ENCODE measurements at regions not wholly inside any gene's neighbourhood (a gene's known extent, or its start where the extent isn't known, plus 50 kb on each side); places are given as distances from the start of the nearest gene placed in this dataset.
"Not testable (repeated sequence)": the region's sequence is repeated elsewhere in the genome, so short reads cannot be mapped to it uniquely, and the experiment has no call there.

DNA sequence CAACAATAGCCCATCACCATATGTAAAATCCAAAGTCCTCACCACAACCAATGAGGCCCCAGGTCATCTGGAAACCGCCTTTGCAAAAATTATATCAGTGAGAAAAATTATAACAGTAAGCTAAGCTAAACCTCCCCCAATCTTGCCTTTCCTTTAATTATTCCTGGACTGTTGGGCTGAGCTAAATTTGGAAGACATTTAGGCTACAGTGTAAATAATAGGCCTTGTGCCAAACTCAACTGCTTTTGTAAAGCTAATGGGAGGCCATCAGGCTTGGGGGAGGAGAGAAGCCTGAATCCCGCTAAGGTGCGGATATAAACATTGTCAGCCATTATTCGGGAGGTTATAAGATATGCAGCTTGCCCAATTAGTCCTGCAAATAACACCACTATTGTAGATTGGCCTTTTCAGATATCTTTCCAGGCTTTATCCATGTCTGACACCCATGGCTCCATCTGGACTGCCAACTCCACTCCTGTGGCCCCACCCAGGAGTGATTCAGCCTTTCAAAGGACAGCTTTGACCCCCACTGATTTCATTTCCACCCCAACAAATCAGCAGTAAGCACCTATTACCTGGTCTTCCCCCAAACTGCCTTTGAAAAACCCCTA is 53.0 kb upstream of the CA12 start:
- no peak for DNase-seq (ENCODE audit: low read depth, low spot score)

DNA sequence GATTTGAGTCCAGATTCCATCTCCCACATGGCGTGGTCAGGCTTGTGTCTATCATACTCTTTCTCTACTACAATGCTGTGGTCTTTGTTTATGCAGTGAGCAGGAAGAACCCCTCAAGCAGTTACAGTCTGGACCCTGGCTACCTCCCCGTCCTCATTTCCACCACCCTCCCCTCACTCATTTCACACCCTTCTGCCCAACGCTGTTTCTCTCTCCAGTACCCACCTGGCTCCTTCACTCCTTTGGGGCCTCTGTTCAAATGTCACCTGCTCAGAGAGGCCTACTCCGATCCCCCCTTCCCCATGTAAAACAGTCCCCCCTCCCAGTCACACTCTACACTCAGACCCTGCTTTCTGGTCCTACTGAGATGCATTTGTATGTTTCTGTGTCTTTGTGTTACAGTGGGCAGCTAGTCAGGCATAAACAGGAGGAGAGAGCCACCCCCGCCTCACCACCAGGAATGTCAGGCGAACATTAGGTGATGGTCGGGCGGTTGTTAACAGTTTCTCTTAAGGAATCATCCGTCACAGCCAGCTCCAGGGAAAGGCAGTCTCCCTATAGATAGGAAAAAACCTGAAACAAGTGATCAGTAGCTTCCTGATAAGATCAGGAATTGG is 53.7 kb upstream of the CA12 start:
- DNase-seq (ENCODE audit: low read depth, low spot score), result no peak

DNA sequence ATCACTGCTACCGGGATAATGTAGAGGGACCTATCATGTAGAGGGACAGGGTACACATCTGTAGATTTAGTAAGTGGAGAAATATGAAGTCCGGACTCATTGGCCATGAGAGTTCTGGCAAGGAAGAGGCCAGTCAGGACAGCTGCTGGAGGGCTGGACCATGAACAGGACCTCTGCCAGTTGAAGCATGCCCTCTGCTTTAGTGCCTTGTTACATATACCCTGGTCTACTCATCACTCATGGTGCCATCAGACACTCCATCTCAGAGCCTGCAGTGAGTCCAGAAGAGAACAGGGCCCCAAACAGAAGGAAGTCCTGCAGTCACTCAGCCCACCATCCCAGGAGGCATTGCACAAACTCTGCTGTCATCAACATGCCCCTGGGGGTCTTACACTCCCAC is 54.7 kb upstream of the CA12 start:
- DNase-seq (ENCODE audit: low read depth, low spot score), result no peak

DNA sequence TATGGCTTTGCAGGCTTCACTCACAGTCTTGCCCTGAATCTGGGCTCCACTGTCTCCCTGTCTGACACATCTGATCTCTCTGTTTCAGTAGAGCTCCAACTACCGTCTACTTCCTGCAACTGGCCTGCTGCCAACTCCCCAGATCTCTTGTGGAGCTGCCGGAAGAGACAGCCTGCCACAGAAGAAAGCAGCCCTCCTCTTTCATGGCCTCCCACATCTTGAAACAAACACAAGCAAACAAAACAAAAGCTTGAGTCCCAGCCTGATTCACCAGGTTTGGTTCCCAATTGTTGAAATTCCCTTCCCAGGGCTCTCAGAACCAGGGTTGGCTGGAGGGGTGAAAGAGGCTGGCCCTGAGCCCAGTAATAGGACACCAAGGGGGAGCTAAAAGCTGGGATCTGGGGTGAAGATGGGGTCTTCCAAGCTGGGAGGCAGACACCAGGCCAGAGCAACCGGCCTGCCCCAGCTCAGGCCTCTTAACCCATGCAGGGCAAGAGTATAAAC is 55.3 kb upstream of the CA12 start:
- DNase-seq (ENCODE audit: low read depth, low spot score), result peak; percentile 41

DNA sequence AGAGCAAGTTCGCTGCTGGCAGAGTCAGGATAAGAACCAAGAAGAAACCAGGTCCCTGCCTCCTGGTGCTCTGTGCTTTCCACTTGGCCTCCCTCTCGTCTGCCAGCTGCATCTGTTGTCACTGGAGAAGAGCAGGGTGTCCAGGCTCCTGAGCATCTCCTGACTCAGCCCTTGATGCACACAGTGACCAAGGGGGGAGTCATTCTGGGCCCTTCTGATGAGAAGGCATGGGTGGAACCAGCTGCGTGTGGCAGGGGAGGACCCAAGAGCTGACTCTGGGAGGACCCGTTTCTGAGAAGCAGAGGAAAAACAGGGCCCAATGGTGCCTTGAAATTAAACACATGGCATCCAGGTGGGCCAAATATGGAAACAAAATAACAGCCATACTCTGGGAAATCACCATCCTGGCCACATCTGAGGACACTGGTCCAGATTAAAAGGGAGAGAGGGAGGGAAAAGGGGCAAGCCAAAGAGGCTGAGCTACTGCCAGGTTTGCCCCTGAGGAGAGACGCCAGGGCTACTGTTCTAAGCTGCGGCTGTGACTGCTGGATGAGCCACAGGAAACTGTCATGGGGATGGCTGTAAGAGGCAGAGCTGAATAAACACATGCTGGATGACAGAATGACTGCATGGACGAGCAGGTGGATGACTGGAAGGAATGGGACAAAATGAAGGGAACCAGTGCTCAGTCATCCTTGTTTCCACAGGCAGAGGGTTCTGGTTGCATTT is 58.1 kb upstream of the CA12 start:
- no peak for DNase-seq (ENCODE audit: low read depth, low spot score)

DNA sequence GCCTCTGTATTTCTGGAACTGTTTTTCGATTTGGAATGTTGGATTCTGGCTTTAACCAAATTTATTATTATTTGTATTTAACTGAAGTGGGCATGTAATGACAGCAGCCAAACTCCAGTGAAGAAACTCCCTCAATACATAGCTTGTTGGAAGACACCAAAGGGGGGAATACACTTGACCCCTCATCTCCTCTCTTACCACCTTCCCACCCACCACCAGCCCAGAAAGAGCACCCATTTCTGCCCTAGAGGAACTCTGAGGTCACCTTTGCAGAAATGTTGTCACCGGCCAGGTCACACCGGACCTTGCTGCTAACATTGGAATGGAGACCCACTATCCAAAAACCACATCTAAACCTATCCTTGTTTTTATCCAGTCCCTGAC is 58.6 kb upstream of the CA12 start:
- DNase-seq (ENCODE audit: low read depth, low spot score), result no peak

DNA sequence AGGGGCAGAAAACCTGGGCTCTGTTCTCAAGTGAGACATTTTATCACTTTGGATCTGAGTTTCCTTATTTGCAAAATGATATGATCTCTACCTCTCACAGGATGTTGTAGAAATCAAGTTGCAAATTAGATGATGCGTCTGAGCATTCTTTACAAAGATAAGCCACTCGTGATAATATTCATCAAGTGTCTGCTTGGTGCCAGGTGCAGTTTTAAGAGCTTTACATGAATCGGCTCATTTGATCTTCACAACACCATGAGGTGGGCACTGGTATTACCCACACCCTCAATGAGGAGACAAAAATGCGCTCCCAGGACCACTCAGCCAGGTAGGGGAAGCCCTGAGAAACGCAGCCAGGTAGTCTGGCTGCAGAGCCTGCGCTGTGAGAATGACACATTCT is 59.1 kb upstream of the CA12 start:
- no peak for DNase-seq (ENCODE audit: low read depth, low spot score)

DNA sequence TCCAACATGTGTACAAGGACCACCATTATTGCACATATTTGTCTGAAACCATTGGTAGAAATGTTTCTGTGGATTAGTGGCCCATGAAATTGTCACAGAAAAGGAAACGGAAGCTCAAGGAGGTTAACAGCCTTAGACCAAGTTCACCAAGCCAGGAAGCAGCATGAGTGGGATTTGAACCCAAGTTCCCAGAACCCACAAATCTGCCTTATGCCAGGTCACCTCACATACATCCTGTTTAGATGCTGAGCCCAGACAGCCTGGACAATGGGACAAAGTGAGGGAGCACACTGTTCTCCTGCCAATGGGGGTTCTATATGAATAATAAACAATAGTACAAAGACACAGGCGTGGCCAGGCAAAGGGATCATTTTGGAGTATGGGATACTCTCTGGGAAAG is 59.6 kb upstream of the CA12 start:
- DNase-seq (ENCODE audit: low read depth, low spot score), result no peak

DNA sequence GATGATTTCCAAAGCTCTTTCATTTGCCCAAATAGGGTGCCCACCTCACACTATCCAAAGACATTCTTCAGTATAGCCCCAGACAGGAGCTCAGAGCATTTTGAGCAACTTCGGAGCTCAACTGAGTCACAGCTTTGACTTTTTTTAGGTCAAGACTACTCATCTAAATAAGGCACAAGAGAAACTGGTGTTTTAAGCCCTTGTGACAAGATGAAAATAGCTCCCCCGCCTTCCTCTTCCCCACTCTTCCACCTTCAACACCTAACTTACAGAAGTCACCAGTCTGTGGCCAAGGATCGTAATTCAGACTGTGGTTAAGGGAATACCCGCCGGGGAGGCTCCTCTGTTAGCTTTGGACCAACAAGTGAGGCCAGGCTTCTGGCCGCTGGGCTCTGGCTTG is 60.4 kb upstream of the CA12 start:
- DNase-seq (ENCODE audit: low read depth, low spot score), result no peak

DNA sequence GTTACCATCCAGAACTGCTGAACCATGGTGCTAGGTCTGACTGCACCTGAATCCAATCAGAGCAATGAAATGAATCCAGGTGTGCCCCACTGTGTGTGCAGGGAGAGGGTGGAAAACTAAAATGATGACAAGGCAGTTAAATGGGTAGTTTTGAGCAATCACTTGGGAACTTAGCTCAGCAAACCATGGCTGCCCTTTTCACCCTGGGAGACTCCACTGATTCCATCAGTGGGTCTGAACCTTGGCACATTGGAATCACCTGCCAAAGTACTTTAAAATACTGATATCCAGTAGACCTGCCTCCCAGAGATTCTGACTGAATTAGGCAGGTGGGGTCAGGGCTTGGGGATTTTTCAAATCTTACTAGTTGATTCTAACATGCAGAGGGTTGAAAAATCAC is 59.8 kb upstream of the USP3 start:
- no peak for DNase-seq (ENCODE audit: low read depth, low spot score)

DNA sequence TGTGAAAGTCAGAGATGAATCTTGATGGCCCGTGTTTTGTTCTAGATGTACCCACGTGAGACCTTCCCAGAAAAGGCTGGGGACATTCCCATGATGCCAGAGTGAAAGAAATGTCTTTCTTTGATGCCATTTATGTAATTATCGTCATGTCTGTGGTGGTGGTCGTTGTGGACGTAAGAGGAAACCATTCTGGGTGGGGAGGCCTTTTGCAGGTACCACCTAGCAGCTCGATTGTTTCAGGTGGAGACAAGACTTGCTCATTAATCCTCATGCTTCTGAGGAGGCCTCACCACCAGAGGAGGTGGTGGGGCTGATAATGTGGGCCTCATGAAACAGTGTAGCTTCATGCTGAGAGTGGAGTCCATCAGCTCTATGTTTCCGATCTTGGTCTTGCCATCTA is 58.1 kb upstream of the USP3 start:
- no peak for DNase-seq (ENCODE audit: low read depth, low spot score)

DNA sequence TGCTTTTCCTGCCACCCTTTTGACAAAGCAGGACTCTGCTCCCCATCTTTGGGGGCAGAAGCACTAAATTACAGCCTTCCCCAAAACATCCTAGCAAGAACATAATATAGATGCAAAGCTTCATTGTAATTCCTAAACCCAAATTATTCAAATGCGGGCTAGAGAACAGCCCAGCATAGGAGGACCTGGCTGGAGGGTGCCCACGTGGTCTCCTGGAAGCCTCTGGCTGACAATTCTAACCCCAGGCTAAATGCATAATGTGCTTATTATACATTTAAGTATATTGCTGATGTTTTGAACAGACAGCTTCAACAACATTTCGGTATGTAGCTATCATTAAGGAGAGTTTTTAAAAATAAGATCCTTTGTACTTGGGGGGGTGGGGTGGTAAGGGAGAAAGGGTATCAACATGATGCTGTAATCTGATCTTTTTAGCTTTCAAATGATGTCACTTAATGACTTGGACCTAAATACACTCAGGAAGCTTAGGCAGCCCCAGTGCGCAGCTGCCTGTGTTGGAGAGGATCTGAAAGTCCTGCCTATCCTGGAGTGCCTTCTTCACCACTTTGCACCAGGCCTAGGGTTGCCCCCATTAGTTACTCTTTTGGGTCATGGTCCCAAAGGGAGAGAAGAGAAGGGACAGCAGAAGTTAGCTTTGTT is 57.2 kb upstream of the USP3 start:
- DNase-seq (ENCODE audit: low read depth, low spot score), result no peak

DNA sequence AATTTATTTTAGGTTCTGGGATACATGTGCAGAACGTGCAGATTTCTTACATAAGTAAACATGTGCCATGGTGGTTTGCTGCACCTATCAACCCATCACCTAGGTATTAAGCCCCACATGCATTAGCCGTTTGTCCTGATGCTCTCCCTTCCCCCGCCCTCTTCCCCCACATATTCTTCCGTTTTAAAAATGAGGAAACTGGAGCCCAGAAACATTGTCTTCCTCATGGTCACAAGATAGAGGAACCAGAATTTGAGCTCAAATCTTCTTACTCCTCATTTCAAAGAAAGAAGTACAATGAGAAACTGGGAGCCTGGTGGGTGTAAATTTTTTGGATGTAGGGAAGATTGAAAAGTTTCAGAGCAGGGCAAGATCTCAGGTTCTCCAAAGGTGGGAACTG is 56.1 kb upstream of the USP3 start:
- DNase-seq (ENCODE audit: low read depth, low spot score), result no peak

DNA sequence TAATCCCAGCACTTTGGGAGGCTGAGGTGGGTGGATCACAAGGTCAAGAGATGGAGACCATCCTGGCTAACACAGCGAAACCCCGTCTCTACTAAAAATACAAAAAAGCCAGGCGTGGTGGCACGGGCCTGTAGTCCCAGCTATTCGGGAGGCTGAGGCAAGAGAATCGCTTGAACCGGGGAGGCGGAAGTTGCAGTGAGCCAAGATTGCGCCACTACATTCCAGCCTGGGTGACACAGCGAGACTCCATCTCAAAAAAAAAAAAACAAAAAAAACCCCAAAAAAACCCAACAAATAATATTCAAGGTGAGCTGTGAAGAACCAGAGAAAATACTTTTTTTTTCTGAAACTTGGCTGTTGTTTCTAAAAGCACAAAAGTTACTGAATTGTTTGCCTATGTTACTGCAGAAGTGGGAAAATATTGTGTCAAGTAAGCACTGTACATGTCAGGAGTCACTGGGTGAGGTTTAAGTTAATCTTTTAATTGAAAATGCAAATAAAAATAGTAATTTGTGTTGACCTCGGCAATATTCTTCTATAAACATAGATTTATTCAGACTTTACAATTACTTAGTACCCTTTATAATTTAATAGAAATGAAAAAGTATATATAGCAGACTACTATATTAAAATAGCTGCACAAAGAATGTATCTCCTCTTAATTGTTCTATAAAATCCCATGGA is 55.4 kb upstream of the USP3 start:
- DNase-seq (ENCODE audit: low read depth, low spot score), result not testable (repeated sequence)

DNA sequence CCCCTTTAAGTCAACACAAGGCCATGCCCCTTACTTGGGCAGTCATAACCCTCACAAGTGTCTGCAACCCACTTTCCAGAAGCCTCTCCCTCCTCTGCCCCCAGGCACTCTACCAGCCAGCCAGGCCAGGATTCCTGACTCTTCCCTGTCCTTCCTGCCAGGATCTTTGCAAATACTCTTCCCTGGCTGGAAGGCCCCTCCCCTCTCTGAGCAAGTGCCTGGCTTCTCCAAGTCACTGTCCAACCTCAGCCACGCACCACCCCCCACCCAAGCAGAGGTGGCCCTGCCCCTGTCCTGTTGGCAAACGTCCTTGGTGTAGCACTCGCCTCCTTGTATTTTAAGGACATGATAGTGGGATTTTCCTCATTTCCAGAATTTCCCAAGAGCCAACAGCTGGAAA is 54.7 kb upstream of the USP3 start:
- DNase-seq (ENCODE audit: low read depth, low spot score), result no peak

DNA sequence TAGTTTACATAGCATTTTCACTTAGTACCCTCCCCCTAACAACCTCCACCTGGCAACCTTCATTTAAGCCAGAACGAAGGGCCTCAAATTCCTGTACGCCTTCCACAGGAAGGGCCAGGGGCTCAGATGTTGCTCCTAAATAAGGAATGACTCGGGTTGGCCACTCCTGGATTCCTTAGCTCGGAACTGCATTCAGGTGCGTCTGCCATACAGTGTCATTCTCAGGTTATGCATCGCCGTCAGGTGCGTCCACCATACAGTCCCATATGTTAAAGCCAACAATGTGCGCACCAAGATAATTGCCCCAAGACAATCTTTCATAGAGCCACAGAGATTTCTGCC is 53.5 kb upstream of the USP3 start:
- DNase-seq (ENCODE audit: low read depth, low spot score), result no peak

DNA sequence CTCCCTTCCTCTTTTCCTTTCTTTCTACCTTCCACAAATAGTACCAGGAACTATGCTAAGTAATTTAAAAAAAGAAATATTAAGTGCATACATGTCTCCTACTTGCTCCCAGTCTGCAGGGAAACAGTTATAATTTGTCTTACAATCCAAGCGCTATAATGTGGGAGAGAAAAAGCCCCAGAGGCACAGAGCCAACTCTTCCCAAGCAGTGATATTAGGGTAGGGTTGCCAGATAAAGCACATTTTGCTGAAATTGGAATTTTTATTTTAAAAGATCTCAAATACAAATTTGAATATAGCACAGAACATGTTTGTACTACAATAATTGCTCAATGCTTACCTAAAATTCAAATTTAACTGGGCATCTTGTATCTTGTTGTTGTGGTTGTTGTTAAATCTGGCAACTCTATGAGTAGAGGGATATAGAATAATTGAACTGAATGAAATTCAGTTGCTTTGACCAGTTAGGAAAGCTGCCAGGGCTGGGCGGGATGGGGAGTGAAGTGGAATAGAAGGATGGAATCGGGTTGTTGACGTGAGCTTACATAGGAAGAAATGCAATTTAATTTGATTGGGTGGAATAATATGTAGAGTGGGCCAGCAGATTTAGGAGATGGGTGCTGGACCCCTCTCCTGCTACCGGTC is 52.6 kb upstream of the USP3 start:
- DNase-seq (ENCODE audit: low read depth, low spot score), result no peak

DNA sequence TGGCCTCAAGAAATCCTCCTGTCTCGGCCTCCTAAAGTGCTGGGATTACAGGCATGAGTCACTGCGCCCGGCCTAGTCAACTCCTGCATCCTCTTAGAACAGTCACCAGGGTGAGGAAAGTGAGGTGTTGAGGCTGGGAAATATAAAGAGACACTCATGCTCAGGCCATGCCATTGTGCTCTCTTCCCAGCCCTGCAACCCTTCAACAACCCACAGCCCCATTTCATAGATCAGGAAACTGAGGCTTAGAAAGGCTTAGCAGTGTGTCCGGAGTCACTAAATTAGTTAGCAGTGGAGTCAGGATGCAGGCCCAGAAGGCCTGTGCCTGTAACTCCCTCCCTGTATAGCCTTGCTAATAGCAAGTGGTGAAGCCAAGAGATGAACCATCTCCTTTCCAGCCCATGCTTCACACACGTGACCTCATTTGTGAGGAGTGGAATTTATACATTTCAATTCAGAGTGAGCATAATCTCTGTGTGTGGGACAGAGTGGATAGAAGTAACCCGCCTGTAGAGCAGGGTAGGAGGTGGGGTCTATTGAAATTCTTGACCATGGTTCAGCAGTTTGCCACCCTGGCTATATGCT is 51.7 kb upstream of the USP3 start:
- no peak for DNase-seq (ENCODE audit: low read depth, low spot score)

DNA sequence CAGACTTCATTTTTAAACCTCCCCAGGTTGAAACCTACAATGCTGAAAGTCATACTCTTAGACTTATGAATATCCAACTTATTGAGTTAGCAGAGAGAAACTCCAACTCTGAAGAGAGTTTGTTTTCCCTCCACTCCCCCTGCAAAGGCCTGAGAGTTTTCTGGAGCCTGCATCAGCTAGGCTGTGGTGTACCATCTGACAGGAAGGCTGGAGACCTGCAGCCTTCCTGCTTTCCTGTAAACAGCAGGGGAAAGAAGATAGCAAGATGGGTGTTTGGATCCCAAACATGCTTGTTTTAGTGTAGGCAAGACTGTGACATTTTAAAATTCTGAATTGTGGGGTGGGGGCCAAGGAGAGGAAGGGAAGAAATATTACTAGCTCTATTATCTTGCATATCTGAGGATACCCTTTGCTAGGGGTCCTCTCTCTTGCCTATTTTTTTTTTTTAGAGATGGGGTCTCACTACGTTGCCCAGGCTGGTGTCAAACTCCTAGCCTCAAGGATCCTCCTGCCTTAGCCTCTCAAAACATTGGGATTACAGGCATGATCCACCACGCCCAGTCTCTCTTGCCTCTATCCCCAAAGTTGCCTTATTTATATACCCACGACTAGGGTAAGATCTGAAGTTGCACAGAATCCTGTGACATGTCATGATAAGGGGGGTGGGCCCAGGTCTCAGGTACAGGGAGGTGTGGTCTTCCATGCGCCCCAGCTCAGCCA is 51.0 kb upstream of the USP3 start:
- no peak for DNase-seq (ENCODE audit: low read depth, low spot score)

DNA sequence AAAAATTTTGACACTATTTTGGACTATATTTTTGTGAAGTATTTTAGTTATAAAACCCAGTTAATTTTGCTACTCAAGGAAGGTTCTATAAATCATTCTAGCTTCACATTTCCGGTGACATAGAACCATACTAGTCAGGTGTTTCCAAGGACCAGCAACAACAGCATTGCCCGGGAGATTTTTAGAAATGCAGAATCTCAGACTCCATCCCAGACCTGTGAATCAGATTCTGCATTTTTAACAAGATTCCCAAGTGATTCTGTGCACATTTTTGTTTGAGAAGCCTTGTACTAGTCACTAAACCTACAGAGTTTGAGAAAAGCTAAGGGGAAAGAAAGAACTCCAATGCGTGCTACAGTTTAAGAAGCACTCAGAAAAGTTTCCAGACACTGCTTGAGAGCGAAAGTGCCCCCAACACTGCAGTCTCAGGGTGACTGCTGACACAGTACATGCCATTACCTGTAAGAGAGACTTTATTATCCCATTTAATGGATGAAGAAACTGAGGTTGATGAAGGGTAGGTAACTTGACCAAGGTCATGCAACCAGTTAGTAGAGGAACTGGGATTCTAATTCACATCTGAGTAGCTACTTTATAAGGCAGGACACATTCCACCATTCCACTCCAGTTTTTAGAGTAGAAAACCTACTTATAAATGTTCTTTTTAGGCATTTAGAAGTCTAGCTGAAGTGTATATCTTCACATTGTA is 49.7 kb upstream of the USP3 start:
- DNase-seq (ENCODE audit: low read depth, low spot score), result no peak

All from pulmonary artery endothelial cell (primary cell).